ENCODE measurements at regions not wholly inside any gene's neighbourhood (a gene's known extent, or its start where the extent isn't known, plus 50 kb on each side); places are given as distances from the start of the nearest gene placed in this dataset.

DNA sequence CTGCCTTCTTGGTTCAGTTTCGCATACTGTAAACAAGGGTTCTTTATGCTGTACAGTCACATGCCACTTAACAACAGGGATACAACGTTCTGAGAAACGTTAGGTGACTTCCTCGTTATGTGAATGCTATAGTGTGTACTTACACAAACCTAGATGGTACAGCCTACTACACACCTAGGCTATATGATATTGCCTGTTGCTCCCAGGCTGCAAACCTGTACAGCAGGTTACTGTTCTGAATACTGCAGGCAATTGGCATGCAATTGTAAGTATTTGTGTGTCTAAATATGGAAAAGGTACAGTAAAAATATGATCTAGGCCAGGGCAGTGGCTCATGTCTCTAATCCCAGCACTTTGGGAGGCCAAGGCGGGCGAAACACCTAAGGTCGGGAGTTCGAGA is 85.7 kb upstream of the PRDM11 start:
- in situ Hi-C loops (cut with HindIII; ENCODE audit: low pct_unique_long_range_greater_than_20kb, low sequenced_read_pairs) = no loop called here
- DNase-seq (ENCODE audit: low read depth in 1 of 2, low spot score in 1 of 2) = peak in 1 of 2 experiments; percentile 67
- TF ChIP-seq JUND (IDR thresholded peaks at IDR 0.05; ENCODE audit: low read depth) = no peak

DNA sequence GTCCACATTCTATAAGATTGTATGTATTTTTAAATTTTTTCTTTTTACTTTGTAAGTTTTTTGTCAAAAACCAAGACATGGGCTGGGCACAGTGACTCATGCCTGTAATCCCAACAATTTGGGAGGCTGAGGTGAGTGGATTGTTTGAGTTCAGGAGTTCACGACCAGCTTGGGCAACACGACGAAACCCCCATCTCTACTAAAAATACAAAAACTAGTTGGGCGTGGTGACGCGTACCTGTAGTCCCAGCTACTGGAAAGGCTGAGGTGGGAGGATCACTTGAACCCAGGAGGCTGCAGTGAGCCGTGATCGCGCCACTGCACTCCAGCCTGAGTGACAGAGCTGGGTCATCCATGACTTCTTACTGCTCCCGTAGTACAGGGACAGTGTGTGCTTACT is 84.8 kb upstream of the PRDM11 start:
- no peak for DNase-seq (ENCODE audit: low read depth in 1 of 2, low spot score in 1 of 2)
- in situ Hi-C loops (cut with HindIII; ENCODE audit: low pct_unique_long_range_greater_than_20kb, low sequenced_read_pairs) = no loop called here
- TF ChIP-seq JUND (IDR thresholded peaks at IDR 0.05; ENCODE audit: low read depth) = no peak

GRCh38 chr11:45062115-45062514 is 84.3 kb upstream of the PRDM11 start:
- DNase-seq (ENCODE audit: low read depth in 1 of 2, low spot score in 1 of 2) = no peak
- no peak for TF ChIP-seq JUND (IDR thresholded peaks at IDR 0.05; ENCODE audit: low read depth)
- in situ Hi-C loops (cut with HindIII; ENCODE audit: low pct_unique_long_range_greater_than_20kb, low sequenced_read_pairs) = no loop called here

GRCh38 chr11:45062974-45063635 is 83.3 kb upstream of the PRDM11 start:
- TF ChIP-seq JUND (IDR thresholded peaks at IDR 0.05; ENCODE audit: low read depth) = no peak
- DNase-seq (ENCODE audit: low read depth in 1 of 2, low spot score in 1 of 2) = peak in 1 of 2 experiments; percentile 49
- in situ Hi-C loops (cut with HindIII; ENCODE audit: low pct_unique_long_range_greater_than_20kb, low sequenced_read_pairs) = no loop called here

DNA sequence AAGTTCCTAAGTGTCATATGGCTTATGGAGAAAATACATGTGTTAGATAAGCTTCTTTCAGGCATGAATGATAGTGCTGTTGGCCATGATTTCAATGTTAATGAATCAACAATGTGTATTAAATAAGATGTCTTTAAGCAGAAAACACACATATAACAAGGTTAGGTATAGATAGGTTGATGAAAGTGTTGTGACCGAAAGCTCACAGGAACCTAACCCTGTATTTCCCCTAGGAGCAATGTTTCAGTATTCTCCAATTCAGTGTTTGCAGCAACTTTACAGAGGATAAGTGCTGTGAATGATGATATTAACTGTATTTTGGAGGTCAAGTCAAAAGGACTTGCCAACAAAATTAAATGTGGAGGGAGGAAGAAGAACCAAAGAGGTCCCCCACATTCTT is 82.8 kb upstream of the PRDM11 start:
- no peak for TF ChIP-seq JUND (IDR thresholded peaks at IDR 0.05; ENCODE audit: low read depth)
- in situ Hi-C loops (cut with HindIII; ENCODE audit: low pct_unique_long_range_greater_than_20kb, low sequenced_read_pairs) = no loop called here

GRCh38 chr11:45067966-45068365 is 78.5 kb upstream of the PRDM11 start:
- in situ Hi-C loops (cut with HindIII; ENCODE audit: low pct_unique_long_range_greater_than_20kb, low sequenced_read_pairs) = no loop called here
- no peak for TF ChIP-seq JUND (IDR thresholded peaks at IDR 0.05; ENCODE audit: low read depth)
- DNase-seq (ENCODE audit: low read depth in 1 of 2, low spot score in 1 of 2) = no peak

More for the DNA sequence above, 82.8 kb upstream of the PRDM11 start:
- DNase-seq (ENCODE audit: low read depth in 1 of 2, low spot score in 1 of 2) = no peak

DNA sequence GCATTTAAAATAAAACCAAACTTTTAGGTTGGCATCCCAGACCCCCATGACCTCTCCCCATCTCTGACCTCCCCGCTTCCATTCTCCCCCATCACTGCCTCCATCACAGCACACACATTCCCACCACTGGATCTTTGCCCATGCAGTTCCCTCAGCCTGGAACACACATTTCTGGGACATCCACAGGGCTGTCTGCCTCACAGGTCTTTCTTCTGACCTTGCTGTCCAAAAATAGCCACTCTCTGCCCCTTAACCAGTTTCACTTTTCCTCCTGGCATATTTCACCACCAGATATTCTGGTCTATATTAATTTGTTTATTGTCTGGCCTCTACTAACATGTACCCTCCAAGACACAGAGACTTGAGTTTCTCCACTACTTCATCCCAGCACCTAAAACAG is 75.2 kb upstream of the PRDM11 start:
- in situ Hi-C loops (cut with HindIII; ENCODE audit: low pct_unique_long_range_greater_than_20kb, low sequenced_read_pairs) = no loop called here
- DNase-seq (ENCODE audit: low read depth in 1 of 2, low spot score in 1 of 2) = no peak
- TF ChIP-seq JUND (IDR thresholded peaks at IDR 0.05; ENCODE audit: low read depth) = no peak

DNA sequence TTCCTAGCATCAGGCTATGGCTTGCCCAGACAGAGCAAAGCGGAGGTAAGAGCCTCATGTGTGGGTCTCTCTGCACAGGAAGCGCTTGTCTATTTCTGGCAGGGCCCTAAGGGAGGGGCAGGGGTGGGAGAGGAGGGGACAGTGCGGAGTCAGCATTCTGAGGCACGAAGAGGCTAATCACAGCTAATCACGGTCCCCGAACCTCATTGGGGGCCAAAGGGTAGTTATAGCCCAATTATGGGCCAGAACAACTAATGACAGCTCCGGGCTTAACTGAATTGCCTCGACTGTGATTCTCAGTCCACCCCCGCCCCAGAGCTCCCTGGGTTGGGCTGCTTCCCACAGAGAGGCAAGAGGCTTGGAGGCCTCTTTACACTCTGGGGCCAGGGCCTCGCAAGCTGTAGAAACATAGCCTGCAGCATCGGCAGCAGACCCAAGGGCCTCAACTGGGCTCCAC is 72.7 kb upstream of the PRDM11 start:
- no peak for DNase-seq (ENCODE audit: low read depth in 1 of 2, low spot score in 1 of 2)
- TF ChIP-seq JUND (IDR thresholded peaks at IDR 0.05; ENCODE audit: low read depth) = no peak
- in situ Hi-C loops (cut with HindIII; ENCODE audit: low pct_unique_long_range_greater_than_20kb, low sequenced_read_pairs) = no loop called here

- DNase-seq (ENCODE audit: low read depth in 1 of 2, low spot score in 1 of 2) = no peak
- no peak for TF ChIP-seq JUND (IDR thresholded peaks at IDR 0.05; ENCODE audit: low read depth)
- in situ Hi-C loops (cut with HindIII; ENCODE audit: low pct_unique_long_range_greater_than_20kb, low sequenced_read_pairs) = no loop called here
Measured at GRCh38 chr11:45075519-45075918, 70.9 kb upstream of the PRDM11 start.

GRCh38 chr11:45075952-45076351 is 70.5 kb upstream of the PRDM11 start:
- DNase-seq (ENCODE audit: low read depth in 1 of 2, low spot score in 1 of 2) = no peak
- in situ Hi-C loops (cut with HindIII; ENCODE audit: low pct_unique_long_range_greater_than_20kb, low sequenced_read_pairs) = no loop called here
- no peak for TF ChIP-seq JUND (IDR thresholded peaks at IDR 0.05; ENCODE audit: low read depth)

DNA sequence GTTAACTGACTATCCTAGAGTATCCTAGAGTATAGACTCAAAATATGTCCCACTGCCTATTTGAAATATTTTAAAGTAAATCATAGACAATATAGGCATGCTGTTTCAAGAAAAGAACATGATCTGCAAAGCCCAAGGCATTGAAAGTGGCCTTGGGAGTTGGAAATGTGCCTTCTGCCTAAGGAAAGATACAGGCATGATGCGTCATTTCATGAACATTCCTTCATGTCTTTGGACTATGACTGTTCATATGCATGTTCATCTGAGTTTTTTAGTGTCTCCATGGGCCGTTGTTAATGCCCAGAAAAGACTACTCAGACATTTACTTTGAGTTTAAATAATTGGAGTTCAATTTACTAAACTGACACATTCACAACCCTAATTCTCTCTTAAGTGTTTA is 69.7 kb upstream of the PRDM11 start:
- DNase-seq (ENCODE audit: low read depth in 1 of 2, low spot score in 1 of 2) = no peak
- TF ChIP-seq JUND (IDR thresholded peaks at IDR 0.05; ENCODE audit: low read depth) = no peak
- in situ Hi-C loops (cut with HindIII; ENCODE audit: low pct_unique_long_range_greater_than_20kb, low sequenced_read_pairs) = no loop called here

DNA sequence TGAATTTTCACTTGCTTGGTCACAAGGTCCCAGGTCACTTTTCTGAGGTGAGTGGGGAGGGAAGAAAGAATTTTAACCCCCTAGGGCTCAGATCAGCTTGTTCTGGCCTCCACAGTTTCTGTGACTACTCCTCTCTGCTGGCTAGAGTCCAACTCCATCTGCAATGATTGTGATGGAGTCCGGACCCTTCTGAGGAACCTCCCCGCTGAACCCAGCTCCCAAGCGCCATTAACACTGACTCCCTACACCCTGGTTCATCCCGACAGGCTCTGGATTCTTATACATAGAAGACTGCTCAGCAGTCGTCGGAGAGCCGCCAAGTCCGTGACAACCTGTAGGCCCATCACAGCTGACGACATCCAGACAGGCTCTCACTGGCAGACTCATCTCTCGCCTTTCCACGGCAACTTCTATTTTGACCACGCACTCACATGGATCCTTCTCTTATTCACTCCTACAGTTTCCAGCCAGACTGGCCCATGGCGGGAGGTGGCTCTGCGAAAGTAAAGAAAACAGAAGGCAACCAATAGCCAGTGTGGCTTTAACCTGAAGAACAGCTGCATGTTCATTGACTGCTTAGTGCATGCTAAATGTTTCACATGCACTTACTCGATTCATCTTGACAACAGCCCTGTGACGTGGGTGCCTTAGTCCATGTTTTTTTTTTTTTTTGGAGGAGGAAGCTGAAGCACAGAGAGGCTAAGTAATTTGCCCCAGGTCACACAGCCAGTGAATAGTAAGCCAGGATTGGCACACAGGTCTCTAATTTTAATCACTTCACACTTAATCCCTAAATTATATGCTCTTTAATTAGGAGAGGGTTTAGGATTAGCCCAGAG is 68.0 kb upstream of the PRDM11 start:
- TF ChIP-seq JUND (IDR thresholded peaks at IDR 0.05; ENCODE audit: low read depth) = no peak
- in situ Hi-C loops (cut with HindIII; ENCODE audit: low pct_unique_long_range_greater_than_20kb, low sequenced_read_pairs) = no loop called here
- DNase-seq (ENCODE audit: low read depth in 1 of 2, low spot score in 1 of 2) = no peak

DNA sequence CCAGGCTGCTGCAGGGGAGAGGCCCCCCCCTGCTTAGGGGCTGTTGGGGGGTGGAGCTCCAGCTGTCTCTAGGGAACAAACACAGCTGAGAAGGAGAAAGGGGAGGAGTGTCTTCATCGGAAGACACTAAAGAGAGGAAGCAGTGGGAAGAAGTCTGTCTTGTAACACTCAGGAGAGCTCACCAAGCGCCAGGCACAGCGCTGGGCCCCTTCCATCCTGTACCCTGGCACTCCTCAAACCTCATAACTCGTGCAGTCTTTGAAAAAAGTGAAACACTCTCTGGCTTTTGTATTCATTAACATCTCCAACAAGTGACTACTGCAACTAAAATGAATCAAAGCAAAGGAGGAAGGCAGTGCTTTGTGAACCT is 67.4 kb upstream of the PRDM11 start:
- DNase-seq (ENCODE audit: low read depth in 1 of 2, low spot score in 1 of 2) = no peak
- in situ Hi-C loops (cut with HindIII; ENCODE audit: low pct_unique_long_range_greater_than_20kb, low sequenced_read_pairs) = no loop called here
- no peak for TF ChIP-seq JUND (IDR thresholded peaks at IDR 0.05; ENCODE audit: low read depth)
